GM12892 (cell line): ENCODE measurements at regions not wholly inside any gene's neighbourhood (a gene's known extent, or its start where the extent isn't known, plus 50 kb on each side); places are given as distances from the start of the nearest gene placed in this dataset.

ENCODE experiments used
- POLR2A ChIP-seq: IDR thresholded peaks from 2 replicates; pipeline ENCODE4 v1.6.1; 2011; ENCODE audit warnings: low read depth, low read length, control low read depth
- POLR2AphosphoS5 ChIP-seq: IDR thresholded peaks from 2 replicates; pipeline ENCODE4 v1.6.1; 2011; ENCODE audit warnings: low read depth, low read length, control low read depth

- TF ChIP-seq POLR2A (no peak), POLR2AphosphoS5 (no peak)
These were observed 877.1 kb downstream of the TMEM182 start for GRCh38 chr2:103638978-103639377.
